T-cell (primary cell): ENCODE measurements at regions not wholly inside any gene's neighbourhood (a gene's known extent, or its start where the extent isn't known, plus 50 kb on each side); places are given as distances from the start of the nearest gene placed in this dataset.

ENCODE experiments used
- ATAC-seq, 4 experiments: fragments of 200-7000 bp in 3 of 4; fragments of 150-1000 bp in 1 of 4; cut with Tn5 transposase; replicated peaks in 1 of 4; 1 replicate in 3 of 4; 2 replicates in 1 of 4; pipeline ENCODE4 v1.10.0; 2021; ENCODE audit warnings: moderate library complexity in 3 of 4, mild to moderate bottlenecking in 2 of 4, moderate number of reproducible peaks in 1 of 4
- CTCF ChIA-PET, 2 donors: fragments of 300-600 bp; sonication (Branson Sonifier 250); formaldehyde crosslinking; loops; one replicate each; lab custom pipeline; 2022; ENCODE audit warnings: antibody characterized with exemption in 2 of 2; lab: Charles Lee
- POLR2A ChIA-PET, 2 donors: fragments of 300-600 bp; sonication (Branson Sonifier 250); formaldehyde crosslinking; loops; one replicate each; lab custom pipeline; 2022; ENCODE audit warnings: antibody characterized with exemption in 2 of 2; lab: Charles Lee
- DNase-seq, 35 experiments: peaks; one replicate each; pipeline versions ENCODE4 v3.0.0 to v3.0.0-alpha.2; 2013 to 2023
- H3K27ac ChIP-seq: one replicate; pipeline ENCODE4 v1.5.1; 2013; ENCODE audit warnings: low read length
- H3K27me3 ChIP-seq, 2 experiments: replicated peaks in 1 of 2; 1 replicate in 1 of 2; 2 replicates in 1 of 2; pipeline versions ENCODE4 v1.6.1 to v1.7.0; 2013; ENCODE audit warnings: low read length in 1 of 2, mixed read lengths in 1 of 2; ENCODE audit not compliant: control insufficient read depth in 2 of 2, insufficient read depth in 2 of 2; ENCODE audit errors: extremely low read depth in 1 of 2
- H3K36me3 ChIP-seq, 2 donors: 1 replicate in 1 of 2; 2 replicates in 1 of 2; pipeline versions ENCODE4 v1.6.1 to v1.7.0; 2013; ENCODE audit warnings: low read length in 1 of 2; ENCODE audit not compliant: control insufficient read depth in 2 of 2, insufficient read depth in 1 of 2; ENCODE audit errors: extremely low read depth in 1 of 2
- H3K4me1 ChIP-seq, 2 experiments: 1 replicate in 1 of 2; 2 replicates in 1 of 2; pipeline versions ENCODE4 v1.6.1 to v1.7.0; 2013; ENCODE audit warnings: low read length in 2 of 2, mixed read lengths in 1 of 2; ENCODE audit not compliant: insufficient read depth in 2 of 2, control insufficient read depth in 1 of 2; ENCODE audit errors: extremely low read depth in 1 of 2
- H3K4me3 ChIP-seq, 2 donors: 1 replicate in 1 of 2; 2 replicates in 1 of 2; pipeline versions ENCODE4 v1.5.1 to v1.7.0; 2013; ENCODE audit warnings: mild to moderate bottlenecking in 2 of 2, low read length in 1 of 2, moderate library complexity in 1 of 2; ENCODE audit not compliant: control insufficient read depth in 1 of 2; ENCODE audit errors: extremely low read depth in 1 of 2
- H3K9me3 ChIP-seq: 2 replicates; pipeline ENCODE4 v1.7.0; 2013
- H3K27ac Mint-ChIP-seq, 2 donors: one replicate each; pipeline ENCODE4 v1.8.0; 2020 to 2021; ENCODE audit warnings: mild to moderate bottlenecking in 2 of 2, mixed read lengths in 2 of 2
- H3K27me3 Mint-ChIP-seq, 2 donors: one replicate each; pipeline ENCODE4 v1.8.0; 2021 to 2022; ENCODE audit warnings: mixed read lengths in 2 of 2
- H3K36me3 Mint-ChIP-seq: one replicate; pipeline ENCODE4 v1.8.0; 2021; ENCODE audit warnings: mixed read lengths
- H3K4me1 Mint-ChIP-seq, 3 donors: one replicate each; pipeline ENCODE4 v1.8.0; 2020 to 2022; ENCODE audit warnings: mixed read lengths in 3 of 3, mild to moderate bottlenecking in 1 of 3
- H3K4me3 Mint-ChIP-seq, 3 donors: one replicate each; pipeline ENCODE4 v1.8.0; 2020 to 2022; ENCODE audit warnings: mild to moderate bottlenecking in 3 of 3, mixed read lengths in 3 of 3, moderate library complexity in 3 of 3
- H3K9me3 Mint-ChIP-seq, 3 donors: one replicate each; pipeline ENCODE4 v1.8.0; 2020 to 2022; ENCODE audit warnings: mixed read lengths in 3 of 3
- WGBS: methylation state at CpG from one replicate; pipeline ENCODE4 v1.1.5; 2013; ENCODE audit warnings: missing lambda C conversion rate; ENCODE audit not compliant: insufficient coverage; 5-methylcytosine and 5-hydroxymethylcytosine counted together

GRCh38 chr5:89735082-89735481 is 674.5 kb downstream of the CETN3 start:
- WGBS: no CpG with 5 or more reads among the region's 2 CpGs

GRCh38 chr5:89733772-89734171 is 675.8 kb downstream of the CETN3 start:
- Mint-ChIP-seq H3K9me3 (peaks cover 0 to 9% (median 2%) of the 10 kb centered on the region in 3 donors), H3K4me1 (no peaks in the 10 kb centered on the region), H3K27ac (no peak overlapping the region), H3K36me3 (no peaks in the 10 kb centered on the region), H3K4me3 (no peak overlapping the region), H3K27me3 (no peaks in the 10 kb centered on the region)
- CTCF ChIA-PET: no interaction called here
- Histone ChIP-seq H3K4me3 (no peak overlapping the region), H3K27ac (no peak overlapping the region), H3K27me3 (no peaks in the 10 kb centered on the region), H3K4me1 (no peaks in the 10 kb centered on the region), H3K36me3 (no peaks in the 10 kb centered on the region), H3K9me3 (no peaks in the 10 kb centered on the region)
- DNase-seq (no peak), ATAC-seq (no peak)
- WGBS: no CpG with 5 or more reads among the region's 1 CpG
- POLR2A ChIA-PET: no interaction called here

More at GRCh38 chr5:89735082-89735481, 674.5 kb downstream of the CETN3 start:
- Mint-ChIP-seq H3K27me3 (no peaks in the 10 kb centered on the region), H3K4me1 (no peaks in the 10 kb centered on the region), H3K36me3 (no peaks in the 10 kb centered on the region), H3K27ac (no peak overlapping the region), H3K9me3 (peaks cover 0 to 4% (median 0%) of the 10 kb centered on the region in 3 donors), H3K4me3 (no peak overlapping the region)
- Histone ChIP-seq H3K4me3 (no peak overlapping the region), H3K27me3 (no peaks in the 10 kb centered on the region), H3K27ac (no peak overlapping the region), H3K36me3 (no peaks in the 10 kb centered on the region), H3K9me3 (no peaks in the 10 kb centered on the region), H3K4me1 (no peaks in the 10 kb centered on the region)
- DNase-seq: no peak
- ATAC-seq: no peak
- ChIA-PET POLR2A (no interaction called here), CTCF (no interaction called here)

GRCh38 chr5:89729623-89730301 is 679.8 kb downstream of the CETN3 start:
- ATAC-seq: no peak

GRCh38 chr5:89728750-89729149 is 680.8 kb downstream of the CETN3 start:
- Mint-ChIP-seq H3K9me3 (peaks cover 0 to 8% (median 5%) of the 10 kb centered on the region in 3 donors), H3K27ac (no peak overlapping the region), H3K36me3 (no peaks in the 10 kb centered on the region), H3K4me3 (no peak overlapping the region), H3K27me3 (no peaks in the 10 kb centered on the region), H3K4me1 (no peaks in the 10 kb centered on the region)
- DNase-seq (no peak), ATAC-seq (no peak)
- Histone ChIP-seq H3K4me1 (no peaks in the 10 kb centered on the region), H3K36me3 (no peaks in the 10 kb centered on the region), H3K27me3 (no peaks in the 10 kb centered on the region), H3K4me3 (no peak overlapping the region), H3K27ac (no peak overlapping the region), H3K9me3 (no peaks in the 10 kb centered on the region)
- CTCF ChIA-PET: interaction anchor here in 1 of 2 donors (0.6 kb wide), 1 partner anchor 111 kb away, joined by 3 read pairs; no protein-coding TSS in a partner anchor
- POLR2A ChIA-PET: interaction anchor here in 1 of 2 donors (0.6 kb wide), 1 partner anchor 1117 kb away, joined by 3 read pairs; no protein-coding TSS in a partner anchor
- 79% methylated on average over 2 of the region's 5 CpGs for WGBS

More at GRCh38 chr5:89729623-89730301, 679.8 kb downstream of the CETN3 start:
- Histone ChIP-seq H3K27ac (no peak overlapping the region), H3K27me3 (no peaks in the 10 kb centered on the region), H3K9me3 (no peaks in the 10 kb centered on the region), H3K4me3 (no peak overlapping the region), H3K36me3 (no peaks in the 10 kb centered on the region), H3K4me1 (no peaks in the 10 kb centered on the region)
- WGBS: no CpG with 5 or more reads among the region's 2 CpGs
- no peaks in the 10 kb centered on the region for H3K27me3 Mint-ChIP-seq
- DNase-seq: no peak
- no peak overlapping the region for H3K4me3 Mint-ChIP-seq
- ChIA-PET POLR2A (no interaction called here), CTCF (no interaction called here)
- H3K4me1 Mint-ChIP-seq: no peaks in the 10 kb centered on the region
- H3K36me3 Mint-ChIP-seq: no peaks in the 10 kb centered on the region
- peaks cover 0 to 8% (median 5%) of the 10 kb centered on the region in 3 donors for H3K9me3 Mint-ChIP-seq
- H3K27ac Mint-ChIP-seq: no peak overlapping the region

GRCh38 chr5:89728134-89728533 is 681.4 kb downstream of the CETN3 start:
- Histone ChIP-seq H3K27me3 (no peaks in the 10 kb centered on the region), H3K27ac (no peak overlapping the region), H3K9me3 (no peaks in the 10 kb centered on the region), H3K4me1 (no peaks in the 10 kb centered on the region), H3K36me3 (no peaks in the 10 kb centered on the region), H3K4me3 (no peak overlapping the region)
- H3K36me3 Mint-ChIP-seq: no peaks in the 10 kb centered on the region
- H3K27me3 Mint-ChIP-seq: no peaks in the 10 kb centered on the region
- H3K9me3 Mint-ChIP-seq: peaks cover 0 to 8% (median 5%) of the 10 kb centered on the region in 3 donors
- ChIA-PET CTCF (no interaction called here), POLR2A (no interaction called here)
- no peaks in the 10 kb centered on the region for H3K4me1 Mint-ChIP-seq
- no peak for DNase-seq
- H3K4me3 Mint-ChIP-seq: no peak overlapping the region
- H3K27ac Mint-ChIP-seq: no peak overlapping the region
- ATAC-seq: no peak
- no CpG with 5 or more reads among the region's 2 CpGs for WGBS

GRCh38 chr5:89724379-89725095 is 685.0 kb downstream of the CETN3 start:
- H3K27ac Mint-ChIP-seq: no peak overlapping the region
- Histone ChIP-seq H3K4me1 (no peaks in the 10 kb centered on the region), H3K27ac (no peak overlapping the region), H3K27me3 (no peaks in the 10 kb centered on the region), H3K9me3 (no peaks in the 10 kb centered on the region), H3K4me3 (no peak overlapping the region), H3K36me3 (no peaks in the 10 kb centered on the region)
- H3K9me3 Mint-ChIP-seq: peaks cover 0 to 5% (median under 1%) of the 10 kb centered on the region in 3 donors
- no peaks in the 10 kb centered on the region for H3K4me1 Mint-ChIP-seq
- H3K27me3 Mint-ChIP-seq: no peaks in the 10 kb centered on the region
- no peaks in the 10 kb centered on the region for H3K36me3 Mint-ChIP-seq
- ChIA-PET POLR2A (no interaction called here), CTCF (interaction anchor here in 1 of 2 donors (0.6 kb wide), 1 partner anchor 181 kb away, joined by 3 read pairs; no protein-coding TSS in a partner anchor)
- 92% methylated on average over 5 of the region's 7 CpGs for WGBS
- DNase-seq (no peak), ATAC-seq (no peak)
- H3K4me3 Mint-ChIP-seq: no peak overlapping the region
